PFSK-1 (cell line): ENCODE measurements at regions not wholly inside any gene's neighbourhood (a gene's known extent, or its start where the extent isn't known, plus 50 kb on each side); places are given as distances from the start of the nearest gene placed in this dataset.

ENCODE experiments used
- FOXP2 ChIP-seq: optimal IDR thresholded peaks from 2 replicates; pipeline ENCODE3; 2011; ENCODE audit warnings: borderline replicate concordance, control low read depth, inconsistent platforms; ENCODE audit not compliant: insufficient read depth; ENCODE audit errors: extremely low read length, extremely low read depth
- POLR2AphosphoS5 ChIP-seq: IDR thresholded peaks from 2 replicates; pipeline ENCODE4 v1.6.1; 2012; ENCODE audit warnings: low read depth, mild to moderate bottlenecking, control low read depth, low read length, moderate library complexity
- SIN3A ChIP-seq: IDR thresholded peaks from 2 replicates; pipeline ENCODE4 v1.6.1; 2012; ENCODE audit warnings: mild to moderate bottlenecking, low read length, moderate library complexity, borderline replicate concordance; ENCODE audit not compliant: insufficient read depth
- TAF1 ChIP-seq: IDR thresholded peaks from 2 replicates; pipeline ENCODE4 v1.6.1; 2012; ENCODE audit warnings: low read length, control low read depth, borderline replicate concordance; ENCODE audit not compliant: insufficient read depth
- TF ChIP-seq, protein P1 (sequence below), 2 experiments: IDR thresholded peaks; 2 replicates each; pipeline versions ENCODE4 v1.6.1 to v1.8.0; 2011 to 2012; ENCODE audit warnings: low read depth in 2 of 2, low read length in 2 of 2, control low read depth in 1 of 2, inconsistent platforms in 1 of 2, mild to moderate bottlenecking in 1 of 2, moderate library complexity in 1 of 2; ENCODE audit not compliant: insufficient read depth in 1 of 2

DNA sequence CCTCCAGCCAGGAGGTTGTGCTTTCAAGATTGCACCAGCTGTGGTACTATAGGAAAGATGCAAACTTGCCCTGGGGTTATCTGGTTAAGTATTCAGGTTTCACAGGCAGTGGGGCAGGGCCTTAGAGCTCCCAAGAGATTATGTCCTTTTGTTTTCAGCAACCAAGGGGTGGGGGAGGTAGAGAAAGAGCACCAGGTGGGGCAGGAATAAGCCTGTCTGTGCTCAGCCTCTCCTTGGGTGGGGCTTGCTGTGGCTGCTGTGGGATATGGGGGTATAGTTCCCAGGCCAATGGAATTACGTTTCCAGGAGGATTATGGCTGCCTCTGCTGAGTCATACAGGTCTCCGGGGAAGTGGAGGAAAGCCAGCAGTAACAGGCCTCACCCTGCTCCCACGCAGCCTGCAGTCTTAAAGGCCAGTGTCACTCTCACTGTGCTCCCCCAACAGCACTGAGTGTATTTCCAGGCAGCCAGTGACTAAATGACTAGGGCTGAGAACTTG, 508.6 kb downstream of the RWDD3 start:
- TF ChIP-seq, protein P1, sequence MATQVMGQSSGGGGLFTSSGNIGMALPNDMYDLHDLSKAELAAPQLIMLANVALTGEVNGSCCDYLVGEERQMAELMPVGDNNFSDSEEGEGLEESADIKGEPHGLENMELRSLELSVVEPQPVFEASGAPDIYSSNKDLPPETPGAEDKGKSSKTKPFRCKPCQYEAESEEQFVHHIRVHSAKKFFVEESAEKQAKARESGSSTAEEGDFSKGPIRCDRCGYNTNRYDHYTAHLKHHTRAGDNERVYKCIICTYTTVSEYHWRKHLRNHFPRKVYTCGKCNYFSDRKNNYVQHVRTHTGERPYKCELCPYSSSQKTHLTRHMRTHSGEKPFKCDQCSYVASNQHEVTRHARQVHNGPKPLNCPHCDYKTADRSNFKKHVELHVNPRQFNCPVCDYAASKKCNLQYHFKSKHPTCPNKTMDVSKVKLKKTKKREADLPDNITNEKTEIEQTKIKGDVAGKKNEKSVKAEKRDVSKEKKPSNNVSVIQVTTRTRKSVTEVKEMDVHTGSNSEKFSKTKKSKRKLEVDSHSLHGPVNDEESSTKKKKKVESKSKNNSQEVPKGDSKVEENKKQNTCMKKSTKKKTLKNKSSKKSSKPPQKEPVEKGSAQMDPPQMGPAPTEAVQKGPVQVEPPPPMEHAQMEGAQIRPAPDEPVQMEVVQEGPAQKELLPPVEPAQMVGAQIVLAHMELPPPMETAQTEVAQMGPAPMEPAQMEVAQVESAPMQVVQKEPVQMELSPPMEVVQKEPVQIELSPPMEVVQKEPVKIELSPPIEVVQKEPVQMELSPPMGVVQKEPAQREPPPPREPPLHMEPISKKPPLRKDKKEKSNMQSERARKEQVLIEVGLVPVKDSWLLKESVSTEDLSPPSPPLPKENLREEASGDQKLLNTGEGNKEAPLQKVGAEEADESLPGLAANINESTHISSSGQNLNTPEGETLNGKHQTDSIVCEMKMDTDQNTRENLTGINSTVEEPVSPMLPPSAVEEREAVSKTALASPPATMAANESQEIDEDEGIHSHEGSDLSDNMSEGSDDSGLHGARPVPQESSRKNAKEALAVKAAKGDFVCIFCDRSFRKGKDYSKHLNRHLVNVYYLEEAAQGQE (IDR thresholded peaks at IDR 0.05; ENCODE audit: insufficient read depth in 1 of 2, low read depth in 2 of 2, low read length in 2 of 2), result no peak
- no peak for TF ChIP-seq TAF1

DNA sequence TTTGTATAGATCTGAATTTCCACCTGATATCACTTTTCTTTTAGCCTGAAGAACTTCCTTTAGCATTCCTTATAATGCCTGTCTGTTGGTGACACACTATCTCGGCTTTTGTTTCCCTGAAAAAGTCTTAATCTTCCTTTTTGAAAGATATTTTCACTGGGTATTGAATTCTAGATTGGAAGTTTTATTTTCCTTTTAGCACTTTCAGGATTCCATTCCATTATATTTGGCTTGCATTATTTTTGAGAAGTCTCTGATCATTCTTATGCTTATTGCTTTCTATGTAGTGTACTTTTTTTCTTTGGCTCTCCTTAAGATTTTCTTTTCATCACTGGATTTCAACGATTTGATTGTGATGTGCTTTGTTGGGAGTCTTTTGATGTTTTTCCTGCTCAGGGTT, 510.7 kb downstream of the RWDD3 start:
- TF ChIP-seq, protein P1 (IDR thresholded peaks at IDR 0.05; ENCODE audit: insufficient read depth in 1 of 2, low read depth in 2 of 2, low read length in 2 of 2), result no peak
- no peak for TF ChIP-seq TAF1
- TF ChIP-seq FOXP2, result no peak
- TF ChIP-seq POLR2AphosphoS5, result no peak
- no peak for TF ChIP-seq SIN3A

DNA sequence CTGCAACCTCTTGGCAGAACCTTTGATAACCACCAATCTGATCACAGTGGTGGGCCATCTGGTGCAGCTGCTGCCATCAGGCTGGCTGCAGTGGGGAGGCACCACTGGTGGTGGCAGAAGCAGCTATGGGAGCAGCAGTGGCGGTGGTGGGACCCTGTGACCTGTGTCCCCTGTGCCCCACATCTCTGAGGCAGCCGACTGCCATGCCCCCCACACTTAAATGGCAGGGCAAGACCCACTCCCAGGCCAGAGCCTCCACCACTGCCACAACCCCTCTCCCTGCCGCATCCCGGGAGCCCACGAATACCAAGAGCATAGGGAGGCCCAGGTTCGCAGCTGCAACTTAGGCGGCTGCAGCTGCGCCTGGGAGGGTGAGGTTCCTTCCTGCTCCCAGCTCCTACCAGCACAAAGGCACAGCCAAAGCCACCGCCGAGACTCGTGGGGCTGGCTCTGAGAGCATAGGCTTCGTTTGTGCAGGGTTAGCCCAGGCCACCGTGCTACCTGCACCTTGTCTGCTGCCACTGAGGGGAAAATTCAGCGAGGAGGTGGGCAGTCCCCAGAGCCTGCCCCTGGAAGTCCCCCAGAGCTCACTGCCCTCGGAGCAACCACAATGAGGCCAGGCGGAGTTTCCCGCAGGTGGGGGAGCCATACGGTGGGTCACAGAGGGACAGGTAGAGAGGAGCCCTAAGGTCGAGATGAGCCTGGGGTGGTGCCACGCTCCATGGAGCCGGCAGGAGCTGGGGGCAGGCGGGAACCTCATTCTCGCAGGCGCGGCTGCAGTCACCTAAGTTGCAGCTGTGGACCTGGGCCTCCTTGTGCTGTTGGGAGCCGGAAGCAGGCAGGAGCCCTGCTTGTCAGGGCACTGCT, 518.7 kb downstream of the RWDD3 start:
- TF ChIP-seq, protein P1 (IDR thresholded peaks at IDR 0.05; ENCODE audit: insufficient read depth in 1 of 2, low read depth in 2 of 2, low read length in 2 of 2), result no peak
- no peak for TF ChIP-seq POLR2AphosphoS5
- no peak for TF ChIP-seq TAF1
- TF ChIP-seq SIN3A, result no peak
- TF ChIP-seq FOXP2, result no peak

DNA sequence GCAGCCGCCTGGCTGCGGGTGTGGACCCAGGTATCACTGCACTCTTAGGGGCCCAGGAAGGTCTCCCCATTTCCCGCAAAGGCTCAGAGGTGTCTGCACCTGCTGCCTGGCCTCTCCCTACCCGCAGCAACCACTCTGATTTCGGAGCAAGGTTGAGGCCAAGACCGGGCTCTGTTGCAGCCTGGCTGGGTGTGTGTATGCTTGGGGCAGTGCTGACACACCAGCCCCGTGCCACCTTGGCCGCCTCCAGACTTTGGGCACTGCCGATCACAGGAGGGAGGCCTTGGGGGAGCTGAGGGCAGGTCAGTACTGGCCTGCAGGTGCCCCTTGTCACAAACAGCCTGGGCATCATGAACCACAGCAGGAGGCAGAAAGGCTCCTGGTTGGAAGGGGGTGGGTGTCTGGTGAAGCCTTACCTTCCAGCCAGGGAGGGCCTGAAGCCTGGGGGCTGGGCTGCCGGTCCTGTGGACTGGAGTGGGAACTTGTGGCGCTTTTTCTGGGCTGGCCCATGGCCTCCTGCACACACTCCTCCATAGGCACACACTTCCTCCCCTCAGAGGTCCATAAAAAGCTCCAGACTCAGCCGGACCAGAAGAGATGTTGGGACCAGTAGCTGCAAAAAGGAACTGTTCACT, 519.5 kb downstream of the RWDD3 start:
- TF ChIP-seq SIN3A (no peak), TAF1 (no peak), POLR2AphosphoS5 (no peak), FOXP2 (no peak)
- TF ChIP-seq, protein P1 (IDR thresholded peaks at IDR 0.05; ENCODE audit: insufficient read depth in 1 of 2, low read depth in 2 of 2, low read length in 2 of 2), result no peak

DNA sequence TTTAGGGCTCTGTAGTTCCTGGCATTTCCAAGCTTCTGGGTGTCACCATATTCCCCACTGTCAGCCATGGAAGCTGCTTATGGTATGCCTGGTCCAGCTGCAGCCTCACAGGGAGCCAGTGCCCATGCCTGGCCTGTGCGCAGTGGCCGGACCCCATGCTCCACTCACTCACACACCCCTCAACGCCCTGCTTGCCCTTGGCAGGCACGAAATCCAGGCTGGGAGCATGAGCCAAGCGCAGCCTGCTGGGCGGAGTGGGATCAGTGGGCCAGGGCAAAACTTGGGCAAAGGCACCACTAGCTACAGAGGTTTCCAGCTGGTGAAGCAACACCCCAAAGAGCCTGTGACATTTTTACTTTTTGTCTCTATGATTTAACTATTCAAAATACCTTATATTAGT, 520.4 kb downstream of the RWDD3 start:
- TF ChIP-seq FOXP2 (no peak), TAF1 (no peak), SIN3A (no peak), POLR2AphosphoS5 (no peak)
- TF ChIP-seq, protein P1 (IDR thresholded peaks at IDR 0.05; ENCODE audit: insufficient read depth in 1 of 2, low read depth in 2 of 2, low read length in 2 of 2), result no peak
